ENCODE measurements at regions not wholly inside any gene's neighbourhood (a gene's known extent, or its start where the extent isn't known, plus 50 kb on each side); places are given as distances from the start of the nearest gene placed in this dataset.

DNA sequence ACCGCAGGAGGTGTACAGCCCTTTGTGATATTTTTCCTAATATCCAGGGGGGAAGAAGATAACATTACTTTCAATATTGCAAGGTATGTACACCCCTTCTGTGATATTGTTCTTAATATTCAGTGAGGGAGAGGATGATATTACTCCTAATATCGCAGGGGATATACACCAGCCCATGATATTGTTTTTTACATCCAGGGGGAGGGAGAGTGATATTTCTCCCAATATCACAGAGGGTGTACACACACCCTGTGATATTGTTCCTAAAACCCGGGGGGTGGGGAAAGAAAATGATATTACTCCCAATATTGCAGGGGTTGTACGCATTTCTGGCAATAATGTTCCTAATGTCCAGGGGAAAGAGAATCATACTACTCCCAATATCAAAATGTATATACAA, 58.0 kb upstream of the SLC25A48 start:
- no peaks in the 10 kb centered on the region for H3K4me1 ChIP-seq
- no peaks in the 10 kb centered on the region for H3K9me3 ChIP-seq
- peaks cover 0 to 80% (median 0%) of the 10 kb centered on the region in 7 donors for H3K27me3 ChIP-seq (replicated peaks in 1 of 7)
- no peak overlapping the region for H3K4me3 ChIP-seq
- no peak for TF ChIP-seq POLR2A (IDR thresholded peaks at IDR 0.05)
- TF ChIP-seq, protein P1, sequence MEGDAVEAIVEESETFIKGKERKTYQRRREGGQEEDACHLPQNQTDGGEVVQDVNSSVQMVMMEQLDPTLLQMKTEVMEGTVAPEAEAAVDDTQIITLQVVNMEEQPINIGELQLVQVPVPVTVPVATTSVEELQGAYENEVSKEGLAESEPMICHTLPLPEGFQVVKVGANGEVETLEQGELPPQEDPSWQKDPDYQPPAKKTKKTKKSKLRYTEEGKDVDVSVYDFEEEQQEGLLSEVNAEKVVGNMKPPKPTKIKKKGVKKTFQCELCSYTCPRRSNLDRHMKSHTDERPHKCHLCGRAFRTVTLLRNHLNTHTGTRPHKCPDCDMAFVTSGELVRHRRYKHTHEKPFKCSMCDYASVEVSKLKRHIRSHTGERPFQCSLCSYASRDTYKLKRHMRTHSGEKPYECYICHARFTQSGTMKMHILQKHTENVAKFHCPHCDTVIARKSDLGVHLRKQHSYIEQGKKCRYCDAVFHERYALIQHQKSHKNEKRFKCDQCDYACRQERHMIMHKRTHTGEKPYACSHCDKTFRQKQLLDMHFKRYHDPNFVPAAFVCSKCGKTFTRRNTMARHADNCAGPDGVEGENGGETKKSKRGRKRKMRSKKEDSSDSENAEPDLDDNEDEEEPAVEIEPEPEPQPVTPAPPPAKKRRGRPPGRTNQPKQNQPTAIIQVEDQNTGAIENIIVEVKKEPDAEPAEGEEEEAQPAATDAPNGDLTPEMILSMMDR (IDR thresholded peaks at IDR 0.05 in 8 of 11, conservative IDR thresholded peaks at IDR 0.05 in 3 of 11): no peak
- no peak for TF ChIP-seq POLR2AphosphoS5 (IDR thresholded peaks at IDR 0.05)
- no peaks in the 10 kb centered on the region for H3K36me3 ChIP-seq
- intact Hi-C loops (cut with DNase I; ENCODE audit: low total_unique reads): no loop called here
- no peak overlapping the region for H3K27ac ChIP-seq
- DNase-seq: no peak
- WGBS, 5 donors: 60 to 87% (median 74%) methylated on average over 4 of the region's 4 CpGs

GRCh38 chr5:135761746-135762145, 72.7 kb upstream of the SLC25A48 start:
- WGBS, 5 donors: 62 to 86% (median 65%) methylated on average over 6 of the region's 6 CpGs
- Histone ChIP-seq H3K27ac (no peak overlapping the region), H3K4me3 (no peak overlapping the region), H3K36me3 (no peaks in the 10 kb centered on the region), H3K4me1 (no peaks in the 10 kb centered on the region), H3K9me3 (peaks cover 0 to 3% (median 0%) of the 10 kb centered on the region in 8 donors), H3K27me3 (replicated peaks in 1 of 7) (peaks cover 0 to 24% (median 0%) of the 10 kb centered on the region in 7 donors)
- TF ChIP-seq POLR2A (IDR thresholded peaks at IDR 0.05): no peak
- TF ChIP-seq POLR2AphosphoS5 (IDR thresholded peaks at IDR 0.05): no peak
- TF ChIP-seq, protein P1 (IDR thresholded peaks at IDR 0.05 in 8 of 11, conservative IDR thresholded peaks at IDR 0.05 in 3 of 11): no peak
- intact Hi-C loops (cut with DNase I; ENCODE audit: low total_unique reads): no loop called here
- DNase-seq: no peak

DNA sequence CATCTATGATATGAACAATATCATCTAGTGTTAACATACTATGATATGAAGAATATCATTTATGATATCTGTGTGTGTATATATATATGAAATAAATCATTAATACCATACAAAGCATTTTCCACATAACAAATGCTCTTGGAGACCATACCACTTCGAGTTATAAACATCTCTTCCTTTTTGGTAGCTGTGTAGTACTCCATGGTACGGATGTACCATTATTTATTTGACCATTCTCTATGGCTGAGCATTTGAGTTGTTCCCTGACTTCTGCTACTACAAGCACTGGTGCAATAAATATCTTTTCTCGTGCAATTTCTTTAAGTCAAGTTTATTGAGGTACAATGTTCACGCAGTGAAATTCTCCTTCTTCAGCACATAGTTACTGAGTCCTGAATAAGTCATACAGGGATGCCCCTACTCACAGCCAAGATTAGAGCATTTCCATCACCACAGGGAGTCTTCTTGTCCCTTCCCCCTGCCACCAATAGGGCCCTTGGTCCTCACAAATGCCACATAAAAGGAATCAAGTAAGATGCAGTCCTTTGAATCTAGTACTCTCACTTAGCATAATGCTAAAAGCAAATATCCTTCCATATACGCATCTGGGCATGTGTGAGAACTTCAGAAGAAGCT, 75.2 kb upstream of the SLC25A48 start:
- Histone ChIP-seq H3K9me3 (peaks cover 0 to 3% (median 0%) of the 10 kb centered on the region in 8 donors), H3K27ac (no peak overlapping the region), H3K36me3 (no peaks in the 10 kb centered on the region), H3K27me3 (replicated peaks in 1 of 7) (peaks cover 0 to 19% (median 0%) of the 10 kb centered on the region in 7 donors), H3K4me3 (no peak overlapping the region), H3K4me1 (no peaks in the 10 kb centered on the region)
- TF ChIP-seq POLR2A (IDR thresholded peaks at IDR 0.05) (no peak), POLR2AphosphoS5 (IDR thresholded peaks at IDR 0.05) (no peak)
- TF ChIP-seq, protein P1 (IDR thresholded peaks at IDR 0.05 in 8 of 11, conservative IDR thresholded peaks at IDR 0.05 in 3 of 11): no peak
- 84 to 93% (median 87%) methylated on average over 5 of the region's 5 CpGs for WGBS, 5 donors
- no peak for DNase-seq
- intact Hi-C loops (cut with DNase I; ENCODE audit: low total_unique reads): no loop called here

- 68 to 93% (median 77%) methylated on average over 5 of the region's 5 CpGs for whole genome bisulfite sequencing, 5 donors
- H3K27me3 ChIP-seq (replicated peaks in 1 of 7): peaks cover 0 to 18% (median 0%) of the 10 kb centered on the region in 7 donors
- no peak overlapping the region for H3K27ac ChIP-seq
- H3K36me3 ChIP-seq: no peaks in the 10 kb centered on the region
- DNase-seq: no peak
- TF ChIP-seq POLR2AphosphoS5 (IDR thresholded peaks at IDR 0.05) (no peak), POLR2A (IDR thresholded peaks at IDR 0.05) (no peak)
- TF ChIP-seq, protein P1 (IDR thresholded peaks at IDR 0.05 in 8 of 11, conservative IDR thresholded peaks at IDR 0.05 in 3 of 11): no peak
- intact Hi-C loops (cut with DNase I; ENCODE audit: low total_unique reads): no loop called here
- peaks cover 0 to under 1% (median 0%) of the 10 kb centered on the region in 8 donors for H3K9me3 ChIP-seq
- no peak overlapping the region for H3K4me3 ChIP-seq
- no peaks in the 10 kb centered on the region for H3K4me1 ChIP-seq
Measured at GRCh38 chr5:135753990-135754389, 80.5 kb upstream of the SLC25A48 start.
